ENCODE measurements at regions not wholly inside any gene's neighbourhood (a gene's known extent, or its start where the extent isn't known, plus 50 kb on each side); places are given as distances from the start of the nearest gene placed in this dataset.
"Not testable (repeated sequence)": the region's sequence is repeated elsewhere in the genome, so short reads cannot be mapped to it uniquely, and the experiment has no call there.

DNA sequence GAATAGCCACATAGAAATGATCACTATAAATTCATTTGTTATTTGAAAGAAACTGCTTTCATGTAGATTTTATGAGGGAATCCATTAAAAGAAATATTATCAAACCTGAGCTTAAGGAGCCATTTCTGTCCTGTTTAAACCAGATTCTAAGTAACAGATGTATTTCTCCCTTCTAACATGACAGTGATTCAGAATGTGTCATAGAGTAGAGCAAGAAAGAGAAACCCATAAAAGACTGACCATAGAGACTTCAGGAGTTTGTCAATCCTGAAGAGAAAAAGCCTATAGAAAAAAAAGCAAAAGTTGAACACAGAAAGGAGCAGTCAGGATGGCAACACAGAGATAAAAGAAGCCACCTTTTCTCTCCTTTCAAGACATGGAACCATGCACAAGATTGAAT is 390.6 kb downstream of the PRIM2 start:
- H3K4me1 Mint-ChIP-seq; H3K36me3 ChIP-seq (replicated peaks in 1 of 2; ENCODE audit: control insufficient read depth in 1 of 2, insufficient read depth in 2 of 2, low read length in 2 of 2); H3K9me3 ChIP-seq (replicated peaks in 1 of 2; ENCODE audit: control insufficient read depth in 1 of 2, insufficient read depth in 1 of 2, low read length in 2 of 2); H3K79me2 ChIP-seq (ENCODE audit: insufficient read depth, low read length); H3K4me2 ChIP-seq (replicated peaks; ENCODE audit: extremely low read depth, low read length, poor library complexity, severe bottlenecking); H3K4me3 ChIP-seq (replicated peaks in 1 of 3; ENCODE audit: low read depth in 2 of 3, low read length in 3 of 3); H3K27me3 ChIP-seq (ENCODE audit: control insufficient read depth in 2 of 2, insufficient read depth in 2 of 2, low read length in 2 of 2); H2AFZ ChIP-seq (ENCODE audit: insufficient read depth, low read depth, low read length, poor library complexity, severe bottlenecking); H3K27ac Mint-ChIP-seq; H3K36me3 Mint-ChIP-seq; H3K4me3 Mint-ChIP-seq; intact Hi-C loops (cut with micrococcal nuclease); H3K9ac ChIP-seq (ENCODE audit: insufficient read depth, low read length, poor library complexity, severe bottlenecking); H3K27me3 Mint-ChIP-seq (ENCODE audit: low read depth in 3 of 3); H3K27ac ChIP-seq (ENCODE audit: low read depth in 1 of 2, low read length in 2 of 2); DNase-seq; H4K20me1 ChIP-seq (ENCODE audit: insufficient read depth, low read length); H3K4me1 ChIP-seq (ENCODE audit: control insufficient read depth in 1 of 2, insufficient read depth in 2 of 2, low read length in 2 of 2): not testable (repeated sequence)
- H3K9me3 Mint-ChIP-seq: peaks cover 0 to 10% (median 4%) of the 10 kb centered on the region in 7 donors

DNA sequence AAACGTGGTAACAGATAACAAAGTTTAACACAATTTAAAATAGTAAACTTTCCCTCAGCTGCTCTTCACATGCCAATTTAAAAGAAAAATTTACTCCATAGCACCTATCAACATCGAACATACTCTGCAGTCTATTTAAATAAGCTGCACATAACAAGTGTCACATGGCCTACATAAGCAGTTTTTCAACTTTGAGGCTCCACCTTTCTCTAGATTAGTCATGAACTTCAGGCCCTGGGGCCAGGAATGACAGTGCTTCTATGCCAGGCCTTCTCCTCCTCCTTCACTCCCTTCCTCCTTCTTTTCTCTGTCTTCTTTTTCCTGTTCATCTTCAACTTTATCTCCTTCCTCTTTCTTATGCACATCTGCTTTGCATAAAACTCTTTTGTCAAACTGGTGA is 405.1 kb downstream of the PRIM2 start:
- DNase-seq; H3K4me3 Mint-ChIP-seq; H3K27ac ChIP-seq (ENCODE audit: low read depth in 1 of 2, low read length in 2 of 2); H3K27me3 Mint-ChIP-seq (ENCODE audit: low read depth in 3 of 3); H3K9ac ChIP-seq (ENCODE audit: insufficient read depth, low read length, poor library complexity, severe bottlenecking); H3K9me3 ChIP-seq (replicated peaks in 1 of 2; ENCODE audit: control insufficient read depth in 1 of 2, insufficient read depth in 1 of 2, low read length in 2 of 2); H3K4me1 ChIP-seq (ENCODE audit: control insufficient read depth in 1 of 2, insufficient read depth in 2 of 2, low read length in 2 of 2); H3K4me2 ChIP-seq (replicated peaks; ENCODE audit: extremely low read depth, low read length, poor library complexity, severe bottlenecking); H3K36me3 ChIP-seq (replicated peaks in 1 of 2; ENCODE audit: control insufficient read depth in 1 of 2, insufficient read depth in 2 of 2, low read length in 2 of 2); H3K27ac Mint-ChIP-seq; H3K27me3 ChIP-seq (ENCODE audit: control insufficient read depth in 2 of 2, insufficient read depth in 2 of 2, low read length in 2 of 2); H3K36me3 Mint-ChIP-seq; H3K9me3 Mint-ChIP-seq; H3K79me2 ChIP-seq (ENCODE audit: insufficient read depth, low read length); H2AFZ ChIP-seq (ENCODE audit: insufficient read depth, low read depth, low read length, poor library complexity, severe bottlenecking); H3K4me3 ChIP-seq (replicated peaks in 1 of 3; ENCODE audit: low read depth in 2 of 3, low read length in 3 of 3); intact Hi-C loops (cut with micrococcal nuclease); H4K20me1 ChIP-seq (ENCODE audit: insufficient read depth, low read length); H3K4me1 Mint-ChIP-seq: not testable (repeated sequence)
- 100% methylated on average over 1 of the region's 2 CpGs for WGBS (ENCODE audit: insufficient coverage)

GRCh38 chr6:57723815-57724401 is 406.5 kb downstream of the PRIM2 start:
- H3K4me2 ChIP-seq (replicated peaks; ENCODE audit: extremely low read depth, low read length, poor library complexity, severe bottlenecking); H3K27ac Mint-ChIP-seq; DNase-seq; H3K27ac ChIP-seq (ENCODE audit: low read depth in 1 of 2, low read length in 2 of 2); H3K4me3 Mint-ChIP-seq; H3K9me3 Mint-ChIP-seq; intact Hi-C loops (cut with micrococcal nuclease); H3K27me3 ChIP-seq (ENCODE audit: control insufficient read depth in 2 of 2, insufficient read depth in 2 of 2, low read length in 2 of 2); H3K36me3 ChIP-seq (replicated peaks in 1 of 2; ENCODE audit: control insufficient read depth in 1 of 2, insufficient read depth in 2 of 2, low read length in 2 of 2); H3K9me3 ChIP-seq (replicated peaks in 1 of 2; ENCODE audit: control insufficient read depth in 1 of 2, insufficient read depth in 1 of 2, low read length in 2 of 2); H3K36me3 Mint-ChIP-seq; H2AFZ ChIP-seq (ENCODE audit: insufficient read depth, low read depth, low read length, poor library complexity, severe bottlenecking); H3K4me1 ChIP-seq (ENCODE audit: control insufficient read depth in 1 of 2, insufficient read depth in 2 of 2, low read length in 2 of 2); H4K20me1 ChIP-seq (ENCODE audit: insufficient read depth, low read length); H3K9ac ChIP-seq (ENCODE audit: insufficient read depth, low read length, poor library complexity, severe bottlenecking); H3K79me2 ChIP-seq (ENCODE audit: insufficient read depth, low read length); H3K27me3 Mint-ChIP-seq (ENCODE audit: low read depth in 3 of 3); H3K4me3 ChIP-seq (replicated peaks in 1 of 3; ENCODE audit: low read depth in 2 of 3, low read length in 3 of 3); H3K4me1 Mint-ChIP-seq: not testable (repeated sequence)
- WGBS (ENCODE audit: insufficient coverage): 82% methylated on average over 2 of the region's 10 CpGs

- H3K27me3 ChIP-seq (ENCODE audit: control insufficient read depth in 2 of 2, insufficient read depth in 2 of 2, low read length in 2 of 2); H3K4me1 ChIP-seq (ENCODE audit: control insufficient read depth in 1 of 2, insufficient read depth in 2 of 2, low read length in 2 of 2); H3K27me3 Mint-ChIP-seq (ENCODE audit: low read depth in 3 of 3); H3K4me3 Mint-ChIP-seq; H3K9me3 ChIP-seq (replicated peaks in 1 of 2; ENCODE audit: control insufficient read depth in 1 of 2, insufficient read depth in 1 of 2, low read length in 2 of 2); H3K9me3 Mint-ChIP-seq; H3K4me3 ChIP-seq (replicated peaks in 1 of 3; ENCODE audit: low read depth in 2 of 3, low read length in 3 of 3); H3K79me2 ChIP-seq (ENCODE audit: insufficient read depth, low read length); H2AFZ ChIP-seq (ENCODE audit: insufficient read depth, low read depth, low read length, poor library complexity, severe bottlenecking); H3K4me1 Mint-ChIP-seq; H3K9ac ChIP-seq (ENCODE audit: insufficient read depth, low read length, poor library complexity, severe bottlenecking); H3K36me3 ChIP-seq (replicated peaks in 1 of 2; ENCODE audit: control insufficient read depth in 1 of 2, insufficient read depth in 2 of 2, low read length in 2 of 2); H4K20me1 ChIP-seq (ENCODE audit: insufficient read depth, low read length); H3K4me2 ChIP-seq (replicated peaks; ENCODE audit: extremely low read depth, low read length, poor library complexity, severe bottlenecking); H3K27ac ChIP-seq (ENCODE audit: low read depth in 1 of 2, low read length in 2 of 2); H3K36me3 Mint-ChIP-seq; DNase-seq; intact Hi-C loops (cut with micrococcal nuclease); H3K27ac Mint-ChIP-seq: not testable (repeated sequence)
- no CpG with 5 or more reads among the region's 2 CpGs for WGBS (ENCODE audit: insufficient coverage)
Observed at GRCh38 chr6:57729407-57729806, 412.0 kb downstream of the PRIM2 start.
